MG63 (cell line): ENCODE measurements at regions not wholly inside any gene's neighbourhood (a gene's known extent, or its start where the extent isn't known, plus 50 kb on each side); places are given as distances from the start of the nearest gene placed in this dataset.

Experiments used
- DNase-seq: peaks from one replicate; pipeline ENCODE4 v3.0.0-alpha.2; 2020
- H3K27me3 ChIP-seq: fragments of 250-450 bp; sonication (Bioruptor Pico); 2 replicates; pipeline ENCODE4 v1.5.1; 2020; ENCODE audit warnings: mild to moderate bottlenecking, moderate library complexity
- H3K36me3 ChIP-seq: fragments of 250-450 bp; sonication (Bioruptor Pico); 2 replicates; pipeline ENCODE4 v1.5.1; 2020; ENCODE audit warnings: mild to moderate bottlenecking, moderate library complexity
- H3K4me3 ChIP-seq: fragments of 250-450 bp; sonication (Bioruptor Pico); 2 replicates; pipeline ENCODE4 v1.5.1; 2020; ENCODE audit warnings: mild to moderate bottlenecking, moderate library complexity
- H3K9me3 ChIP-seq: fragments of 250-450 bp; sonication (Bioruptor Pico); 2 replicates; pipeline ENCODE4 v1.5.1; 2020; ENCODE audit warnings: mild to moderate bottlenecking, moderate library complexity

GRCh38 chr17:56679777-56680422 is 86.4 kb downstream of the NOG start:
- H3K27me3 ChIP-seq = no peaks in the 10 kb centered on the region
- H3K4me3 ChIP-seq = no peak overlapping the region
- no peaks in the 10 kb centered on the region for H3K9me3 ChIP-seq
- no peak for DNase-seq
- no peaks in the 10 kb centered on the region for H3K36me3 ChIP-seq

DNA sequence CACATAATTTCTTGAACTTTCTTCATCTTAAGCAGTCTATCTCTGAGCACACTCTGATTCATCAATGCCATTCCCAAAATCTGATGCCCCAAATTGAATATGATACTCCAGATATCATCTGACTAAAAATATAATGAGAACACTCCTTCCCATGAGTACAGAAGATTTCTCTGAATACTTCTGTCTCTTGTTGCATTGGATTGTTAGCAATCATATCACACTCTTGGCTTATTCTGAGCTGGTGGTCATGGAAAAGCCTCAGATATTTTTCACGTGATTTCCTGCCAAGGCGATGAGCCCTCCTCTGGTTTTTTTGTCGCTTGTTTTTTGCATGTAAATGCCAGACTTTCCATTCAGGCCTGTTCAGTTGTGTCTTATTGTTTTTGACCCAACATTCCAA is 87.2 kb downstream of the NOG start:
- no peaks in the 10 kb centered on the region for H3K36me3 ChIP-seq
- H3K9me3 ChIP-seq = no peaks in the 10 kb centered on the region; the same call in 1 of the 2 replicates
- H3K27me3 ChIP-seq = no peaks in the 10 kb centered on the region
- no peak overlapping the region for H3K4me3 ChIP-seq
- no peak for DNase-seq

GRCh38 chr17:56681561-56682266 is 88.2 kb downstream of the NOG start:
- H3K9me3 ChIP-seq = no peaks in the 10 kb centered on the region; the same call in 1 of the 2 replicates
- DNase-seq = peak; percentile 61
- H3K4me3 ChIP-seq = no peak overlapping the region
- H3K27me3 ChIP-seq = no peaks in the 10 kb centered on the region
- H3K36me3 ChIP-seq = no peaks in the 10 kb centered on the region

DNA sequence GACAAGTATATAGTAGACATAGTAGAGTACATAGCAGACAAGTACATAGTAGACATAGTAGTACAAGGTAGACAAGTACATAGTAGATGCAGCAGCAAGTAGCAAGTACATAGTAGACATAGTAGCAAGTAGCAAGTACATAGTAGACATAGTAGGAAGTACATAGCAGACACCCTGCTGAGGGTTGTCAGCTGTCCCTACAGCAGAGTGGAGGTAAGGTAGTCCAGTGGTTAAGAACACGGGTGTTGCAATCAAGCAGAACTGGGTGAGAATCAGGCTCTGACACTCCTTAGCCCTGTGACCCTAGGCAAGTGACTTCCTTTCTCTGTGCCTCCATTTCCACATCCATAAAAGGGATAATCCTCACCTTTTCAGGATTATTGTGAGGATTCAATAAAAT is 94.7 kb downstream of the NOG start:
- Histone ChIP-seq H3K27me3 (no peaks in the 10 kb centered on the region), H3K36me3 (no peaks in the 10 kb centered on the region), H3K9me3 (peaks cover 8% of the 10 kb centered on the region), H3K4me3 (no peak overlapping the region)
- no peak for DNase-seq

DNA sequence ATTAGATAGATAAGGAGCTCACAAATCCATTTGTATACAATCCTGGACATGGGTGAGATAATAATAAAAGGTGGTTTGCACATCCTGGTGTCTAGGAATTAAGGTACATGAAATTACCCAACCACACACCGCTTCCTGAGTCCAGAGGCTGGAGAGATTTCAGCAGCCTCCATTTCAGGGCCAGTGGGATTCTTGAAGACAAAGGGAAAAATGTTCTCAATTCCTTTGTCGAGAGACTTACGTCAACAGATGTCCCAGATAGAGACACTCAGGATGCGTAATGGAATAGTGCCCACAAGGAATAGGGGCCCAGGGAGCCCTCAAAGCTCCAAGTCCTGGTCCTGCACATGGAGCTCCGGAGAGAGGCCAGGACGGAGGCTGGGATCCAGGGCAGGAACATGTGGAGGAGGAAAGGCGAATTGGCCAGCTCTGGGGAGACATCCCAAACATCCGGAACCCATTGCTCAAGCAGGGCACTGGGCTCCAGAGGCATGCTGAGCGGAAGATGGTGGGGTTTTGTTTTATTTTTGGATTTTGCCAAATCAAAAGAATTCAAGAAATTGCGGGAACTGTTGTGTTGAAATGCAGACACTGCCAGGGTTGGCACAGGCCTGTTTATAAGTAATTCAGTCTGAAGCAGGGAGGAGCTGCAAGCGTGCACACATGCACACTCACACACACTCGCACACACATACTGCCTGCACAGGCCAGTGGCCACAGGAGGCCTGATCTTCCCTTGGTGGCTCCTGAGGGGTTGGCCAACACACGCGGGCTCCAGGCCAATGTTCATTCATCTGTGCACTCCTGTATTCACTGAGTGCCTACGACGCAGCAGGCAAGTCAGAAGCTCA is 97.2 kb downstream of the NOG start:
- Histone ChIP-seq H3K4me3 (no peak overlapping the region), H3K9me3 (peaks cover 8% of the 10 kb centered on the region), H3K27me3 (no peaks in the 10 kb centered on the region), H3K36me3 (no peaks in the 10 kb centered on the region)
- peak; percentile 55 for DNase-seq

DNA sequence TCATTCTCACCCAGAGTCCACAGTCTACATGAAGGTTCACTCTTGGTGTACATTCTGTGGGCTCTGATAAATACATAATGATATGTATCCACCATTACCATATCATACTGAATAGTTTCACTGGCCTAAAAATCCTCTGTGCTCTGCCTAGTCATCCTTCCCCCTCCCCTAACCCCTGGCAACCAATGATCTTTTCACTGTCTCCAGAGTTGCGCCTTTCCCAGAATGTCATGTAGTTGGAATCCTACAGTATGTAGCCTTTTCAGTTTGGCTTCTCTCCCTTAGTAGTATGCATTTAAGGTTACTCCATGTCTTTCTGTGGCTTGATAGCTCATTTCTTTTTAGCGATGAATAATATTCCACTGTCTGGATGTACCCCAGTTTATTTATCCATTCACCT is 101.3 kb downstream of the NOG start:
- H3K9me3 ChIP-seq = no peaks in the 10 kb centered on the region
- no peak overlapping the region for H3K4me3 ChIP-seq
- no peaks in the 10 kb centered on the region for H3K36me3 ChIP-seq
- DNase-seq = peak; percentile 55
- H3K27me3 ChIP-seq = no peaks in the 10 kb centered on the region

DNA sequence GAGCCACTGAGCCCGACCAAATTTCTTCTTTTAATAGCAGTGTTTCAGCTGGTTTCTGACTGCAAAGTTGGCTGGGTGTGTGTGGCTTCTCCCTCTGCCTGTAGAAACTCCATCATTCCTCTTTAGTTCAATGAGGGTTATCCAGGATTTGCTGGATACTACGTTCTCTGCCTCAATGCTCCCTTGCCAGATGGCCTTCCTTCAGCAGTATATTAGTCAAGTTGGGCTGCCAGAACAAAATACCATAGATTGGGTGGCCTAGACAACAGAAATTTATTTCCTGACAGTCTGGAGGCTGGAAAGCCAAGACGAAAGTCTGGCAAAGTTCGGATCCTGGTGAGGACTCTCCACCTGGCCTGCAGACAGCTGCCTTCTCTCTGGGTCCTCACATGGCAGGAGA is 103.7 kb downstream of the NOG start:
- DNase-seq = no peak
- H3K27me3 ChIP-seq = no peaks in the 10 kb centered on the region
- no peaks in the 10 kb centered on the region for H3K9me3 ChIP-seq
- no peaks in the 10 kb centered on the region for H3K36me3 ChIP-seq
- no peak overlapping the region for H3K4me3 ChIP-seq

DNA sequence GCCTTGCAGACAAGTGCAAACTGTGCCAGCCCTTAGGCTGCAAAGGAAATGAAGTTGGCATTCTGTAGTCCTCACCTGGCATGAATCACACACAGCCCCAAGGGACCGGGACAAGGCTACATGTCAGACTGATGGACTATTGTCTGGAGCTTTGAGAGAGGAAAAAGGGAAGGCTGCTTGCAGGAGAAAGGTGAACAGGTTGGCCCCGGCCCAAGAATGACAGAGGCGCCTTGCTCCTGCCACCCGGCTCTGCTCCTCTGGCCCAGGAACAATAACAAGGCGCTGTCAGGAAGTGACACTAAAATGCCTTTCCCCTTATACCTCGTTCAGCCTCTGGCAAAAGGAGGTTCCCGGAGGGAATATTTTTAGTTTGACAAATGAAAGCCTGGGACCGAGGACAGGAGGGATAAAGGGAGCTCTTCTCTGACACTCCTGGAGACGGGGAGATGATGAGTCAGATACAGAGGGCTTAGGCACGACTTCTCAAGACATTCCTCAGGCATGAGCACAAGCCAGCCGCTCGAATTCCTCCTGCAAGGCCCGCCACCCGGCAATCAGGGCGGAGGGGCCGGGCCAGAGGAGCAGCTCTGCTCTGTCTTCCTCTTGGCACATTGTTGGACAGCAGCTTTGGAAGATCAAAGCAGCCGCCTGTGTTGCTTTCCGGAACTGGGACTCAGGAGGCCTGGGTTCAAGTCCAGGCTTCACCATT is 105.8 kb downstream of the NOG start:
- no peaks in the 10 kb centered on the region for H3K27me3 ChIP-seq
- DNase-seq = peak; percentile 99
- H3K36me3 ChIP-seq = no peaks in the 10 kb centered on the region
- H3K4me3 ChIP-seq = no peak overlapping the region
- no peaks in the 10 kb centered on the region for H3K9me3 ChIP-seq

DNA sequence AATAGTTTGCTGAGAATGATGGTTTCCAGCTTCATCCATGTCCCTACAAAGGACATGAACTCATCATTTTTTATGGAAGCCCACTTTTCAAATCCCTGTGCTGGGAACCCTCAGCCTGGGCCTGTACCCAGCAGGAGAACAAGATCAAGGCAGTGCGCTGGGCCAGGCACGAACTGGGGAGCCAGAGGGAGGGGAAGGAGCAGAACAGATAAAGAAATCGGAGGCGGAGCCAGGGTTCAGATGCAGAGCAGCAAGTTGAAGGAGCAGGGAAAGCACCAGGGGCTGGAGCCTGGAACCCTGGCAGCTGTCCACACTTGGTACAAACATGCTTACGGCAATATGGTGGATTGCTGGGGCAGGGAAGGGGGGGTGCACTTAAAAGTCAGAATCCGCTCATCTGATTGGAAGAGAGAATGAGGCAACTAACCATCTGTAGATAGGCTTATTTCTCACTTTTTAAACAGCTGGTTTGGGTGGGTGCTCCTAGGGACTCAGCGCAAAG is 107.5 kb downstream of the NOG start:
- no peak overlapping the region for H3K4me3 ChIP-seq
- H3K9me3 ChIP-seq = no peaks in the 10 kb centered on the region
- H3K27me3 ChIP-seq = no peaks in the 10 kb centered on the region
- DNase-seq = no peak
- no peaks in the 10 kb centered on the region for H3K36me3 ChIP-seq

- Histone ChIP-seq H3K9me3 (no peaks in the 10 kb centered on the region), H3K4me3 (no peak overlapping the region), H3K36me3 (no peaks in the 10 kb centered on the region), H3K27me3 (no peaks in the 10 kb centered on the region)
- DNase-seq = no peak
Observed at GRCh38 chr17:56707312-56708219, 114.1 kb downstream of the NOG start.

- Histone ChIP-seq H3K9me3 (no peaks in the 10 kb centered on the region), H3K27me3 (no peaks in the 10 kb centered on the region), H3K36me3 (no peaks in the 10 kb centered on the region), H3K4me3 (no peak overlapping the region)
- no peak for DNase-seq
Observed at GRCh38 chr17:56708220-56708558, 114.7 kb downstream of the NOG start.

DNA sequence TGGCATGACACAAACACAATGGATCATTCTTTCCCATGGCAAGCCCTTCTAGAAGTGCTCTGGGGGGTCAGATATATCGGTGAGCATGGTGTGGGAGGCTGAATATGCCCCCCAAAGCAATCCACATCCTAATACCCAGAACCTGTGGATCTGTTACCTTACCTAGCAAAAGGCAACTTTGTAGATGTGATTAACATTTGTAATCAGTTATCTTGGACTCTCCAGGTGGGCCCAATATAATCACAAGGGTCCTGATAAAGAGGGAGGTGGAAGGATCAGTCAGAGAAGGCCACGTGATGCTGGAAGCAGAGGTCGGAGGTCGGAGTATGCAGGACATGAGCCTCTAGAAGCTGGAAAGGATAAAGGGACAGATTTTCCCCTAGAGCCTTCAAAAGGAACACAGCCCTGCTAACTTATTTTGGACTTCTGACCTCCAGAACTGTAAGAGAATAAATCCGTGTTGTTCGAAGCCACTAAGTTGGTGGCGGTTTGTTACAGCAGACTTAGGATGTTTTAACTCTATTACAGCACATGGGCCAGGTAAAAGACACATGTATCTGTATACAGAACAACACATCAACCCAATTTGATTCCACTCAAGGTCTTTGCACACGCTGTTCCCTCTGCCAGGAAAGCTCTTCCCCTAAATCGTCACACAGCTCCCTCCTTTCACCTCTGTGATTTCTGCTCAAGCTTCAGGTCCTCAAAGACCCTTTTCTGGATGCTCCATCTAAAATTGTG is 115.3 kb downstream of the NOG start:
- DNase-seq = no peak
- H3K27me3 ChIP-seq = no peaks in the 10 kb centered on the region
- no peaks in the 10 kb centered on the region for H3K9me3 ChIP-seq
- no peaks in the 10 kb centered on the region for H3K36me3 ChIP-seq
- no peak overlapping the region for H3K4me3 ChIP-seq

DNA sequence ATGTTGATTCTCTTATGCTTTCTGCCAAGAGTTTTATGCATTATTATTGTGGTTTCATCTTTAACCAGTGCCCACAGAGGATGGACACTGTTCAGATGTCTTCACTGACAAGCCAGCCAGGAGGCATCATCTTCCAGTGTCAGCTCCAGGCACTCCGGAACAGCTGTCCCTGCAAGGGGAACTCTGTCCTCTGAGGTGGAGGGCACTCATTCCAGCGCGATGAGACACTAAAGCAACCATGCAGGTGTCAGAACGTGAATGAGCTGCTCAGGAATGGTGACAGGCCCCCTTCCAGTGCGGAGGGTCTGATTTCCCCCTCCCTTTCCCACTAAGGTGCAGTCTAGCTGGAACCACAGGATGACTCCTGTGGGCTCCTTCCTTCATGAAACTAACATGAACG is 117.5 kb downstream of the NOG start:
- no peak overlapping the region for H3K4me3 ChIP-seq
- H3K36me3 ChIP-seq = no peaks in the 10 kb centered on the region
- H3K9me3 ChIP-seq = no peaks in the 10 kb centered on the region
- no peaks in the 10 kb centered on the region for H3K27me3 ChIP-seq
- DNase-seq = no peak

- Histone ChIP-seq H3K27me3 (no peaks in the 10 kb centered on the region), H3K9me3 (no peaks in the 10 kb centered on the region), H3K4me3 (no peak overlapping the region), H3K36me3 (no peaks in the 10 kb centered on the region)
- peak; percentile 62 for DNase-seq
Observed at GRCh38 chr17:56715613-56716357, 117.9 kb downstream of the C17orf67 start.

GRCh38 chr17:56717471-56717870 is 116.2 kb downstream of the C17orf67 start:
- DNase-seq = no peak
- Histone ChIP-seq H3K27me3 (no peaks in the 10 kb centered on the region), H3K9me3 (no peaks in the 10 kb centered on the region), H3K4me3 (no peak overlapping the region), H3K36me3 (no peaks in the 10 kb centered on the region)
